NT2/D1 (cell line): ENCODE measurements at regions not wholly inside any gene's neighbourhood (a gene's known extent, or its start where the extent isn't known, plus 50 kb on each side); places are given as distances from the start of the nearest gene placed in this dataset.
"Not testable (repeated sequence)": the region's sequence is repeated elsewhere in the genome, so short reads cannot be mapped to it uniquely, and the experiment has no call there.

ENCODE experiments used
- DNase-seq: peaks from one replicate; pipeline ENCODE4 v3.0.0-alpha.2; 2011; ENCODE audit warnings: low read depth, low spot score
- H3K27me3 ChIP-seq: 2 replicates; pipeline ENCODE4 v1.6.0; 2011; ENCODE audit warnings: mild to moderate bottlenecking; ENCODE audit not compliant: insufficient read length, insufficient read depth
- H3K36me3 ChIP-seq: 2 replicates; pipeline ENCODE4 v1.6.1; 2011; ENCODE audit warnings: mild to moderate bottlenecking, low read length, mixed read lengths; ENCODE audit not compliant: insufficient read depth, insufficient read length
- H3K4me1 ChIP-seq: 2 replicates; pipeline ENCODE4 v1.5.1; 2011; ENCODE audit not compliant: insufficient read depth, insufficient read length
- H3K4me3 ChIP-seq: 2 replicates; pipeline ENCODE4 v1.5.1; 2011; ENCODE audit warnings: low read depth; ENCODE audit not compliant: insufficient read length
- H3K9ac ChIP-seq: 2 replicates; pipeline ENCODE4 v1.6.0; 2011; ENCODE audit warnings: low read depth; ENCODE audit not compliant: insufficient read length
- H3K9me3 ChIP-seq: 2 replicates; pipeline ENCODE4 v1.5.1; 2011; ENCODE audit warnings: mild to moderate bottlenecking, low read length; ENCODE audit not compliant: insufficient read depth
- YY1 ChIP-seq: IDR thresholded peaks from 2 replicates; pipeline ENCODE4 v1.6.1; 2011; ENCODE audit not compliant: insufficient read length, insufficient read depth

DNA sequence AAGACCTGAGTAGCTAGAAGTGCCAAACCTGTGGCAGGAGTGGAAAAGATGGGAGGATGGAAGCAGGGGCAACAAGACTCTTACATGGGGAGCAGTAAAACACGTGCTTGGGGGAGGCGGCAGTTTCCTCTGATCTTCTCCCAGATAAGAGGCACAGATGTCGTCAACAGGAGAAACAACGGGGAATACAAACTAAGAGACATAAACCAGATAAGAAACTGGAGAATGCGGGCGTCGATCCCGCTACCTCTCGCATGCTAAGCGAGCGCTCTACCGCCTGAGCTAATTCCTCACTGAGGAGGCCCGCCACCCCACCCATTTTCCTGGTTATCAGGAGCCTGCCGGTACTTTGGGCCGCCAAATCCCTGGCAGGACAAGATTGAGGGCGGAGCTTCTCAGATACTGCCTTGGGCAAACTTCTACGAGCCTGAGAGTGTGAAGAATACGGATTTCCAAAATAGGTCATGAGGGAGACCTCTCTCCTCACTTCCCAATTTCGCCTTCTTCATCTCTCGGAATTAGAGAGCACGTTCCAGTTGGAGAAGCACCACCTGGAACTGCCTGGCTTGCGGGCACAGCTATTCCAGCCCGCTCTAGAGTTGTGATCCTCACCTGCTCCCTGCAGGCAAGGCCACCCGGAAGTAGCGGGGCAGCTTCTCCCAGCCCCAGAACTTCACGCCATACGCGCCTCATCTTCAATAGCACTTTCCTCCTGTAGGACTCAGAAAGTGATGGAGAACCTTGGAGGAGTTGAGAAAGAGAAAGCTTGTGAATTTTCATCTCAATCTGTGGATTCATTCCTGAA lies 496.0 kb downstream of the PRIM2 start:
- H3K27me3 ChIP-seq, DNase-seq, H3K9me3 ChIP-seq, H3K4me1 ChIP-seq, H3K36me3 ChIP-seq: not testable (repeated sequence)
- H3K4me3 ChIP-seq = peak overlapping the region; percentile 53
- peak overlapping the region; percentile 21 for H3K9ac ChIP-seq

DNA sequence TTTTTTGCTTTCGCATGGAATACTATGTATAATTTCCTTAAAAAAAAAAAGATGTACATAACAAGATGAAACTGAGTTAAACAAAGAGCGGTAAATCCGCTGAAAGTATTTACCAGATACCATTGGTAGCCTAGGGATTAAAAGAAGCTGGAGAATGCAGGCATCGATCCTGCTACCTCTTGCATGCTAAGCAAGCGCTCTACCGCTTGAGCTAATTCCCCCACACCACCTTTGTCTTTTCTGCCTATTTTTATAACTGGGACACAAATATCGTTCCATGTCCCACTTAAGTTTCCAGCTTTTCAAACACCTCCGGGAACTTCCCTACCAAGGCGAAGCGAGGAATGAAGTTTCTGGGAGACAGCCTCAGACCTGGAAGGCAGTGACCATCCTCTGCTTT lies 498.4 kb downstream of the PRIM2 start:
- H3K4me1 ChIP-seq, DNase-seq, H3K9me3 ChIP-seq, H3K4me3 ChIP-seq, H3K36me3 ChIP-seq, H3K9ac ChIP-seq, H3K27me3 ChIP-seq: not testable (repeated sequence)

DNA sequence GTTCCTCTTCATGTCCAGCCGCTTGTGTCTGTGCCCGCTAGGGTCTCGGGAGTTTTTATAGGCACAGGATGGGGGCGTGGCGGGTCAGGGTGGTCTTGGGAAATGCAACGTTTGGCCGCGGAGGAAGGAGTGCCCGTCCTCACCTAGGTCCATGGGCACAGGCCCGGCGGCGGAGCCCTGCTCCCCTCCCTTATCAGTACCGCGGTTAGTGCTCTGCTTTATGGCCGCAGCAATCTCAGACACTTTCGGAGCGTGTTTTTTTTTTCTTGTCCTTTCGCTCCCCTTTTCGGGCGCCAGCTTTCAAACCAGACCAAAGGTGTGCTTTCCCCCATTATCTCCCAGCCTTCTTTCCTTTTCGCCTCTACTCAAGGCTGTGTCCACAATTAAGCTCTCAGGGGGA lies 503.9 kb downstream of the PRIM2 start:
- H3K4me1 ChIP-seq, H3K36me3 ChIP-seq, DNase-seq, H3K9ac ChIP-seq, H3K27me3 ChIP-seq, H3K4me3 ChIP-seq, H3K9me3 ChIP-seq: not testable (repeated sequence)

DNA sequence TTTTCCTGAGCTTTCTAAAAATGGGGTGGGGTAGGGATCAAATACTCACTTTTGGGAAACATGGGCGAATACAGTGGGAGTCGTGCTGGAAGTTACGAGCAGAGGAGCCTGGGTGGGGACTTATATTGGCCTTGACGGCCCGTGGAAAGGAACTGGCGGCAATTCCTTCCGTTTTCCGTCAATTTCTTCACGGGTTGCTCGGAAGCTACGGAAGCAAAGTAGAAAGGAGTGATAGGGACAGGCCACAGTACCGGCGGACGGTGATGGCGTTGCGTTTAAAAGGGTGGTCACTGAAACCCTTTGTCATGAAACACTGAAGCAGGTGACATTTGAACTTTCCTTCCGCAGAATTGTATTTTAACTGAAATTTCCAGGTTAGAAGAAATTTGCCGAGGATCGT lies 505.0 kb downstream of the PRIM2 start:
- H3K4me1 ChIP-seq, H3K36me3 ChIP-seq, H3K4me3 ChIP-seq, DNase-seq, H3K9ac ChIP-seq, H3K27me3 ChIP-seq, H3K9me3 ChIP-seq: not testable (repeated sequence)

DNA sequence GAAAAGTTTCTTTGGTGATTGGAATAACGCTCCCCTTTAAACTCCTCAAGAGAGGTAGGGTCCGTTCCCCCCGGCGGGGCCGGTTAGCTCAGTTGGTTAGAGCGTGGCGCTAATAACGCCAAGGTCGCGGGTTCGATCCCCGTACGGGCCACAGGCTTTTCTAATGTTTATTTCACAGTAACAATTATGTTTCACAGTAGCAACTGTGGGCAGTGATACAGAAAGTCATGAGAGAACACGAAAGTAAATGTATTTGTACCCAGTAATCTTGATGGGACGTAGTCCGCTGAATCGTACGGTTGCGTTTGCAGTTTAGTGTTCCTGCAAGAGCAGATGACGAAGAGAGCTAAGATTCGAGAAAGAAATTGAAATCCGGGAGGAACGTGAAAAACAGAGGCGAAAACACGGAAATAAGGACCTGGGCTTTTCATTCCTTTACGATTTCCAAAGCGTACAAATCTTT lies 505.5 kb downstream of the PRIM2 start:
- no peak for DNase-seq
- H3K9me3 ChIP-seq = no peaks in the 10 kb centered on the region
- H3K4me3 ChIP-seq = no peak overlapping the region
- H3K4me1 ChIP-seq = no peaks in the 10 kb centered on the region
- no peak overlapping the region for H3K9ac ChIP-seq
- no peaks in the 10 kb centered on the region for H3K36me3 ChIP-seq
- H3K27me3 ChIP-seq = peaks cover 10% of the 10 kb centered on the region
- TF ChIP-seq YY1 = no peak

DNA sequence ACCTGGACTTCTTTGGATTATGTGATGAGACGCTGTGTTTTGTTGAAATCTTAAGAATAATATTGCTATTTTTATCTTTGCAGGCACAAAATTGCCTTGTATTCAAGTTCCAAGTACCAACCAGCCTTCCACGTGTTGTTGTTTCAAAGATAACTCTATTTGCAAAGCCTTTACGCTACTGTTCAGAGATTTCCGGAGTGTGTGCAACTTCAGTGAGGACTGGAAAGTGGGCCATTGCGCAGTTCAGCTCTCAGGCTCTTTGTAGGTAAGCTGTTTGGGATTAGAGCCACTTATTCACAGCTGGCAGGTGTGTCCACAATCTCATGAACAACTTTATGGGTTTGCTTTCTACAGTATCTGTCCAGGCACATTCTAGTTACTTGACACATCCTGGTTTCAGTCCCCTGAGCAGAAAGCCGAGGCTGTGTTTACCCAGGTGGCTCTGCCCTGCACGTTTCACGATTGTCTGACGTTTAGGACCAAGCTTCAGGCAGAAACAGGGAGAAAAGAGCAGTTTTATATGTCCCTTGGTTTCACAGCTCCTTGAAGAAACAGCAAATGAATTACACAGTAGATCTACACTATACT lies 520.3 kb downstream of the PRIM2 start:
- not testable (repeated sequence) for H3K4me1 ChIP-seq, H3K4me3 ChIP-seq, H3K36me3 ChIP-seq, DNase-seq, H3K9me3 ChIP-seq, H3K9ac ChIP-seq, H3K27me3 ChIP-seq

DNA sequence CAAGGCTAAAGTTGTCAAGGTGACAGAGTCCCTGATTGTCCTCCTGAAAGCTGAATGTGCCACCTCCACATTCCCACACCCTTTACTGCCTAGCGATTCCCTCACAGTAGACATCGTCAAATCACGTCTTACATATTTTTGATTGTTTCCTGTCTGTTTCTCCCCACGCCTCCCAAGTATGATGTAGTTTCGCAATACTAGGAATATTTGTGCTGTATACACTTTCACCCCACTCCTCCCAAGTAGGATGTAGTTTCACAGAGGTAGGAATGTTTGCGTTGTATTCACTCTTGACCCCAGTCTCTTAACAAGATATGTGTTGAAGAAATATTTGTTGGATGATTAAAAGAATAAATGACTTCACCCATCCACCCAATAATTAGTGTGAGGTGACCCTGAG lies 524.1 kb downstream of the PRIM2 start:
- not testable (repeated sequence) for H3K27me3 ChIP-seq, H3K9me3 ChIP-seq, DNase-seq, H3K36me3 ChIP-seq, H3K9ac ChIP-seq, H3K4me1 ChIP-seq, H3K4me3 ChIP-seq

DNA sequence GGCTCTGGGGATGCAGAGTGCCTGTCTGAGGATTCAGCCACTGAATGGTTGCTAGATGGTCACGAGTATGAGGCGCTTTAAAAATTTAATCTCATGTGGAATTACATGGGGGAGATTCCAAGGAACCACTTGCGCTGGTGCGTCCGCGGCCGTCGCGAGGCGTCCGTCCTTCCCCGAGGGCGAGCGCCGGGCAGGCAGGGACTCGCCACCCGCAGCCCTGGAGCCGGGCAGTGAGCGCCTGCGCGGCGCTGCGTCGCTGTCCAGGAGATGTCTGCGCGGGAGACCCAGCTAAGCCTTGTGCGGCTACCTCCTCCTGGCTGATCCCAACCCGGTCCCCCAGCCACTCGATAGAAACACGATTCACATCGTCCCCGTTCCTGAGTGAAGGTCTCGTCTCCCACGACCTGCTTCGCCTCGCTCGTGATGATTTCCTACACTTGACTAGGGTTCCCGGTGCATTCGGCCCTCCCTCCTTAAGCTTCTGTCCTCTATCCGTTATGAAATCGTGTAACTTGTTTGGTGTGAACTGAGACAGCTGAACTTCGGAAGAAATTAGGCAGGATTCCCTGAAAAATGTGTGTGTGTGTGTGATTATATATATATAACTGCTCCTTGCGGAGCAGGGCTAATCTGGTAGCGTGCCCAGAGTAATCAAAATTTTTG lies 536.4 kb downstream of the PRIM2 start:
- H3K36me3 ChIP-seq, DNase-seq, H3K4me3 ChIP-seq, H3K9me3 ChIP-seq, H3K4me1 ChIP-seq, H3K9ac ChIP-seq: not testable (repeated sequence)
- peaks cover 18% of the 10 kb centered on the region for H3K27me3 ChIP-seq

DNA sequence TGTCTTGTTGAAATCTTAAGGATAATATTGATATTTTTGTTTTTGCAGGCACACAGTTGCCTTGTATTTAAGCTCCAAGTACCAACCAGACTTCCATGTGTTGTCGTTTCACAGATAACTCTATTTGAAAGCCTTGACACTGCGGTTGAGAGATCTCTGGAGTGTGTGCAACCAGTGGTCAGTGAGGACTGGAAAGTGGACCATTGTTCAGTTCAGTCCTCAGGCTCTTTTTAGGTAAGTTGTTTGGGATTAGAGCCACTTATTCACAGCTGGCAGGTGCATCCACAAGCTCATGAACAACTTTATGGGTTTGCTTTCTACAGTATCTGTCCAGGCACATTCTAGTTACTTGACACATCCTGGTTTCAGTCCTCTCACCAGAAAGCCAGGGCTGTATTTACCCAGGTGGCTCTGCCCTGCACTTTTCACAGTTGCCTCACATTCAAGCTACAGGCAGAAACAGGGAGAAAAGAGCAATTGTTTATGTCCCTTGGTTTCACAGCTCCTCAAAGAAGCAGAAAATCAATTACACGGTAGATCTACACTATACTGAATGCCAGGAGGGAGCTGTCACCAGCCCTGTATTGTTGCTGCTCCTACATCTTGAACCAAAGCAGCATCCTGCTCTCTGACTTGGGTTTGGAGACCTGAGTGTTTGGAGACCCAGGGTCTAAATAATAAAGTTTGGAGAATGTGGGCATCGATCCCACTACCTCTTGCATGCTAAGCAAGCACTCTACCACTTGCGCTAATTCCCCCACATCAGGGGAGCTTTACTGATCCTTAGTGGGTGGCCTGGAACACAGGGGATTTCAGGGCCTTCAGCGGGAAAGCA lies 543.3 kb downstream of the PRIM2 start:
- H3K9ac ChIP-seq, H3K36me3 ChIP-seq, H3K27me3 ChIP-seq, H3K4me3 ChIP-seq, H3K4me1 ChIP-seq, DNase-seq, H3K9me3 ChIP-seq: not testable (repeated sequence)

DNA sequence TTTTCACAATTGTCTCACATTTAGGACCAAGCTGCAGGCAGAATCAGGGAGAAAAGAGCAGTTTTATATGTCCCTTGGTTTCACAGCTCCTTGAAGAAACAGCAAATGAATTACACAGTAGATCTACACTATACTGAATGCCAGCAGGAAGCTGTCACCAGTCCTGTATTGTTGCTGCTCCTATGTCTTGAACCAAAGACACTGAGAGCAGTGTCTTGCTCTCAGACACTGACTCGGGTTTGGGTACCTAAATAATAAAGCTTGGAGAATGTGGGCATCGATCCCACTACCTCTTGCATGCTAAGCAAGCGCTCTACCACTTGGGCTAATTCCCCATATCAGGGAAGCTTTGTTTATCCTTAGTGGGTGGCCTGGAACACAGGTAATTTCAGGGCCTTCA lies 552.7 kb downstream of the PRIM2 start:
- not testable (repeated sequence) for H3K4me3 ChIP-seq, H3K36me3 ChIP-seq, H3K9ac ChIP-seq, DNase-seq, H3K27me3 ChIP-seq, H3K4me1 ChIP-seq
- peaks cover 10% of the 10 kb centered on the region; the same call in 1 of the 2 replicates for H3K9me3 ChIP-seq

DNA sequence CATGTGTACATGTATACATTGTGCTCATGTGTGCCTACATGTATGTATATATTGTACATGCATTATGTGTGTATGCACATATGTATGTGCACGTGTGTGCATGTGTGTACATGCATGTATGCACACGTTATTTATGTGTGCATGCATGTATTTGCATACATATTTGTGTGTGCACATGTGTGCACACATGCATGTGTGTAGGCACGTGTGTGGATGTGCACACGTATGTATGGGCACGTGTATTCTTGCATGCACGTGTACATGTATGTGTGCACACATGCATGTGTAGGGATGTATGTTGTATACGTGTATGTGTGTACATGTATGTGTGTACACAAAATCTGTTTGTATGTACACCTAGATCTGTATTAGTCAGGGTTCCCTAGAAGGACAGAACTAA lies 556.0 kb downstream of the PRIM2 start:
- not testable (repeated sequence) for DNase-seq, H3K4me1 ChIP-seq, H3K9ac ChIP-seq, H3K36me3 ChIP-seq, H3K27me3 ChIP-seq, H3K4me3 ChIP-seq
- peaks cover 10% of the 10 kb centered on the region; the same call in 1 of the 2 replicates for H3K9me3 ChIP-seq
